ENCODE measurements at regions not wholly inside any gene's neighbourhood (a gene's known extent, or its start where the extent isn't known, plus 50 kb on each side); places are given as distances from the start of the nearest gene placed in this dataset.

DNA sequence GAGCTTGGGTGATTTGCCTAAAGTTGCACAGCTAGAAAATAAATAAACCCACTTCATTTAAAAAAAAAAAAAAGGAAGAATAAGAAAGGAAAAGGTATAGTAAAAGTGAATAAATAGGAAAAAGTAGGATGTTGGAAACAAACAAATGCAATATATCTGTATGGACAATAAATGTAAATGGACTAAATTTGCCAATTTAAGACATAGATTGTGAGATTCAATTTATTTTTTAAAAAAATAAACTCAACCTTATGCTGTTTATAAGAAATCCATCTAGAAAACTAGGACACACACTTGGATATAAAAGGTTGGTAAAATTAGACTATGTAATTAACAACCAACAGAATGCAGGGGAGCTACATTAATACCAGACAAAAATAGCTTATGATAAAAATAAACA lies 300.0 kb downstream of the AJAP1 start (continued):
- TF ChIP-seq, protein P1, sequence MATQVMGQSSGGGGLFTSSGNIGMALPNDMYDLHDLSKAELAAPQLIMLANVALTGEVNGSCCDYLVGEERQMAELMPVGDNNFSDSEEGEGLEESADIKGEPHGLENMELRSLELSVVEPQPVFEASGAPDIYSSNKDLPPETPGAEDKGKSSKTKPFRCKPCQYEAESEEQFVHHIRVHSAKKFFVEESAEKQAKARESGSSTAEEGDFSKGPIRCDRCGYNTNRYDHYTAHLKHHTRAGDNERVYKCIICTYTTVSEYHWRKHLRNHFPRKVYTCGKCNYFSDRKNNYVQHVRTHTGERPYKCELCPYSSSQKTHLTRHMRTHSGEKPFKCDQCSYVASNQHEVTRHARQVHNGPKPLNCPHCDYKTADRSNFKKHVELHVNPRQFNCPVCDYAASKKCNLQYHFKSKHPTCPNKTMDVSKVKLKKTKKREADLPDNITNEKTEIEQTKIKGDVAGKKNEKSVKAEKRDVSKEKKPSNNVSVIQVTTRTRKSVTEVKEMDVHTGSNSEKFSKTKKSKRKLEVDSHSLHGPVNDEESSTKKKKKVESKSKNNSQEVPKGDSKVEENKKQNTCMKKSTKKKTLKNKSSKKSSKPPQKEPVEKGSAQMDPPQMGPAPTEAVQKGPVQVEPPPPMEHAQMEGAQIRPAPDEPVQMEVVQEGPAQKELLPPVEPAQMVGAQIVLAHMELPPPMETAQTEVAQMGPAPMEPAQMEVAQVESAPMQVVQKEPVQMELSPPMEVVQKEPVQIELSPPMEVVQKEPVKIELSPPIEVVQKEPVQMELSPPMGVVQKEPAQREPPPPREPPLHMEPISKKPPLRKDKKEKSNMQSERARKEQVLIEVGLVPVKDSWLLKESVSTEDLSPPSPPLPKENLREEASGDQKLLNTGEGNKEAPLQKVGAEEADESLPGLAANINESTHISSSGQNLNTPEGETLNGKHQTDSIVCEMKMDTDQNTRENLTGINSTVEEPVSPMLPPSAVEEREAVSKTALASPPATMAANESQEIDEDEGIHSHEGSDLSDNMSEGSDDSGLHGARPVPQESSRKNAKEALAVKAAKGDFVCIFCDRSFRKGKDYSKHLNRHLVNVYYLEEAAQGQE (IDR thresholded peaks at IDR 0.05; ENCODE audit: unreplicated experiment) = no peak
- TF ChIP-seq, protein P2, sequence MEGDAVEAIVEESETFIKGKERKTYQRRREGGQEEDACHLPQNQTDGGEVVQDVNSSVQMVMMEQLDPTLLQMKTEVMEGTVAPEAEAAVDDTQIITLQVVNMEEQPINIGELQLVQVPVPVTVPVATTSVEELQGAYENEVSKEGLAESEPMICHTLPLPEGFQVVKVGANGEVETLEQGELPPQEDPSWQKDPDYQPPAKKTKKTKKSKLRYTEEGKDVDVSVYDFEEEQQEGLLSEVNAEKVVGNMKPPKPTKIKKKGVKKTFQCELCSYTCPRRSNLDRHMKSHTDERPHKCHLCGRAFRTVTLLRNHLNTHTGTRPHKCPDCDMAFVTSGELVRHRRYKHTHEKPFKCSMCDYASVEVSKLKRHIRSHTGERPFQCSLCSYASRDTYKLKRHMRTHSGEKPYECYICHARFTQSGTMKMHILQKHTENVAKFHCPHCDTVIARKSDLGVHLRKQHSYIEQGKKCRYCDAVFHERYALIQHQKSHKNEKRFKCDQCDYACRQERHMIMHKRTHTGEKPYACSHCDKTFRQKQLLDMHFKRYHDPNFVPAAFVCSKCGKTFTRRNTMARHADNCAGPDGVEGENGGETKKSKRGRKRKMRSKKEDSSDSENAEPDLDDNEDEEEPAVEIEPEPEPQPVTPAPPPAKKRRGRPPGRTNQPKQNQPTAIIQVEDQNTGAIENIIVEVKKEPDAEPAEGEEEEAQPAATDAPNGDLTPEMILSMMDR (conservative IDR thresholded peaks at IDR 0.05; ENCODE audit: low read depth in 2 of 2) = no peak
- TF ChIP-seq POLR2AphosphoS5 (IDR thresholded peaks at IDR 0.05; ENCODE audit: low read depth) (no peak), STAT1 (IDR thresholded peaks at IDR 0.05; ENCODE audit: unreplicated experiment) (no peak), NANOG (IDR thresholded peaks at IDR 0.05; ENCODE audit: borderline replicate concordance) (no peak), EZH2 (IDR thresholded peaks at IDR 0.05; ENCODE audit: low read depth, unreplicated experiment) (no peak)
- TF ChIP-seq, protein P3, sequence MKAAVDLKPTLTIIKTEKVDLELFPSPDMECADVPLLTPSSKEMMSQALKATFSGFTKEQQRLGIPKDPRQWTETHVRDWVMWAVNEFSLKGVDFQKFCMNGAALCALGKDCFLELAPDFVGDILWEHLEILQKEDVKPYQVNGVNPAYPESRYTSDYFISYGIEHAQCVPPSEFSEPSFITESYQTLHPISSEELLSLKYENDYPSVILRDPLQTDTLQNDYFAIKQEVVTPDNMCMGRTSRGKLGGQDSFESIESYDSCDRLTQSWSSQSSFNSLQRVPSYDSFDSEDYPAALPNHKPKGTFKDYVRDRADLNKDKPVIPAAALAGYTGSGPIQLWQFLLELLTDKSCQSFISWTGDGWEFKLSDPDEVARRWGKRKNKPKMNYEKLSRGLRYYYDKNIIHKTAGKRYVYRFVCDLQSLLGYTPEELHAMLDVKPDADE (IDR thresholded peaks at IDR 0.05) = no peak

DNA sequence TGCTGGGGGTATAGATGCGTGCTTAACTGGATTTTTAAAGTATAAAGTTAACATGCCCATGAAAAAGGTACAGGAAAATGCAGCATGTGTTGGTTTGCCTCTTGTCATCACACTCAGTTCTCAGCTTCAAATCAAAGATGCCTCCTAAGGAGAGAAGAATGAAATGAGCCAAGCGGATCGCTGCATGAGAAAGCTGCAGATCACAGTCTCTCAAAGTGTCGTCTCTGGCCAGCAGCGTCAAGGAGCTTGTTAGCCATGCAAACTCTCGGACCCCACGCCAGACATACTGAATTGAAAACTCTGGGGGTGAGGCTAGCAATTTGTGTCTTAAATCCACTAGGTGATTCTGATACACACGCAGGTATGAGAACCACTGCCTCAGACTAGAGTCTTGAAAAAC lies 297.2 kb downstream of the AJAP1 start:
- Histone ChIP-seq H2AFZ (no peak overlapping the region), H3K4me2 (no peak overlapping the region), H3K9me2 (ENCODE audit: insufficient read depth) (no peaks in the 10 kb centered on the region), H3K4me1 (ENCODE audit: insufficient read depth) (no peaks in the 10 kb centered on the region), H3K27ac (ENCODE audit: low read depth) (no peak overlapping the region), H4K20me1 (replicated peaks; ENCODE audit: insufficient read depth) (no peaks in the 10 kb centered on the region), H3K27me3 (ENCODE audit: insufficient read depth) (no peaks in the 10 kb centered on the region), H3K79me2 (replicated peaks; ENCODE audit: insufficient read depth) (no peaks in the 10 kb centered on the region), H3F3A (replicated peaks; ENCODE audit: low read depth) (no peaks in the 10 kb centered on the region), H3K36me3 (ENCODE audit: insufficient read depth) (no peaks in the 10 kb centered on the region; the same call in 1 of the 2 replicates), H3K4me3 (no peak overlapping the region)
- H3K9me3 Mint-ChIP-seq = peaks cover 38% of the 10 kb centered on the region
- no peak overlapping the region for H3K27ac Mint-ChIP-seq
- H3K36me3 Mint-ChIP-seq (ENCODE audit: low read depth) = peaks cover 7% of the 10 kb centered on the region; the same call in 2 of the 3 replicates
- no peak overlapping the region for H3K4me3 Mint-ChIP-seq
- DNase-seq (ENCODE audit: low spot score) = no peak
- peaks cover 4% of the 10 kb centered on the region for H3K27me3 Mint-ChIP-seq (ENCODE audit: insufficient read depth, low read depth, poor library complexity)
- no peak for ATAC-seq
- no peaks in the 10 kb centered on the region for H3K4me1 Mint-ChIP-seq
- TF ChIP-seq EZH2phosphoT487 (IDR thresholded peaks at IDR 0.05; ENCODE audit: unreplicated experiment) (no peak), CREB1 (CRISPR knock-in tag; IDR thresholded peaks at IDR 0.05; ENCODE audit: low read depth) (no peak), POLR2AphosphoS5 (IDR thresholded peaks at IDR 0.05; ENCODE audit: low read depth) (no peak), STAT1 (IDR thresholded peaks at IDR 0.05; ENCODE audit: unreplicated experiment) (no peak), NANOG (IDR thresholded peaks at IDR 0.05; ENCODE audit: borderline replicate concordance) (no peak), ZNF331 (CRISPR knock-in tag; IDR thresholded peaks at IDR 0.05; ENCODE audit: low read depth) (no peak), JUNB (IDR thresholded peaks at IDR 0.05; ENCODE audit: unreplicated experiment) (no peak), EZH2 (IDR thresholded peaks at IDR 0.05; ENCODE audit: low read depth, unreplicated experiment) (no peak)
- TF ChIP-seq, protein P4, sequence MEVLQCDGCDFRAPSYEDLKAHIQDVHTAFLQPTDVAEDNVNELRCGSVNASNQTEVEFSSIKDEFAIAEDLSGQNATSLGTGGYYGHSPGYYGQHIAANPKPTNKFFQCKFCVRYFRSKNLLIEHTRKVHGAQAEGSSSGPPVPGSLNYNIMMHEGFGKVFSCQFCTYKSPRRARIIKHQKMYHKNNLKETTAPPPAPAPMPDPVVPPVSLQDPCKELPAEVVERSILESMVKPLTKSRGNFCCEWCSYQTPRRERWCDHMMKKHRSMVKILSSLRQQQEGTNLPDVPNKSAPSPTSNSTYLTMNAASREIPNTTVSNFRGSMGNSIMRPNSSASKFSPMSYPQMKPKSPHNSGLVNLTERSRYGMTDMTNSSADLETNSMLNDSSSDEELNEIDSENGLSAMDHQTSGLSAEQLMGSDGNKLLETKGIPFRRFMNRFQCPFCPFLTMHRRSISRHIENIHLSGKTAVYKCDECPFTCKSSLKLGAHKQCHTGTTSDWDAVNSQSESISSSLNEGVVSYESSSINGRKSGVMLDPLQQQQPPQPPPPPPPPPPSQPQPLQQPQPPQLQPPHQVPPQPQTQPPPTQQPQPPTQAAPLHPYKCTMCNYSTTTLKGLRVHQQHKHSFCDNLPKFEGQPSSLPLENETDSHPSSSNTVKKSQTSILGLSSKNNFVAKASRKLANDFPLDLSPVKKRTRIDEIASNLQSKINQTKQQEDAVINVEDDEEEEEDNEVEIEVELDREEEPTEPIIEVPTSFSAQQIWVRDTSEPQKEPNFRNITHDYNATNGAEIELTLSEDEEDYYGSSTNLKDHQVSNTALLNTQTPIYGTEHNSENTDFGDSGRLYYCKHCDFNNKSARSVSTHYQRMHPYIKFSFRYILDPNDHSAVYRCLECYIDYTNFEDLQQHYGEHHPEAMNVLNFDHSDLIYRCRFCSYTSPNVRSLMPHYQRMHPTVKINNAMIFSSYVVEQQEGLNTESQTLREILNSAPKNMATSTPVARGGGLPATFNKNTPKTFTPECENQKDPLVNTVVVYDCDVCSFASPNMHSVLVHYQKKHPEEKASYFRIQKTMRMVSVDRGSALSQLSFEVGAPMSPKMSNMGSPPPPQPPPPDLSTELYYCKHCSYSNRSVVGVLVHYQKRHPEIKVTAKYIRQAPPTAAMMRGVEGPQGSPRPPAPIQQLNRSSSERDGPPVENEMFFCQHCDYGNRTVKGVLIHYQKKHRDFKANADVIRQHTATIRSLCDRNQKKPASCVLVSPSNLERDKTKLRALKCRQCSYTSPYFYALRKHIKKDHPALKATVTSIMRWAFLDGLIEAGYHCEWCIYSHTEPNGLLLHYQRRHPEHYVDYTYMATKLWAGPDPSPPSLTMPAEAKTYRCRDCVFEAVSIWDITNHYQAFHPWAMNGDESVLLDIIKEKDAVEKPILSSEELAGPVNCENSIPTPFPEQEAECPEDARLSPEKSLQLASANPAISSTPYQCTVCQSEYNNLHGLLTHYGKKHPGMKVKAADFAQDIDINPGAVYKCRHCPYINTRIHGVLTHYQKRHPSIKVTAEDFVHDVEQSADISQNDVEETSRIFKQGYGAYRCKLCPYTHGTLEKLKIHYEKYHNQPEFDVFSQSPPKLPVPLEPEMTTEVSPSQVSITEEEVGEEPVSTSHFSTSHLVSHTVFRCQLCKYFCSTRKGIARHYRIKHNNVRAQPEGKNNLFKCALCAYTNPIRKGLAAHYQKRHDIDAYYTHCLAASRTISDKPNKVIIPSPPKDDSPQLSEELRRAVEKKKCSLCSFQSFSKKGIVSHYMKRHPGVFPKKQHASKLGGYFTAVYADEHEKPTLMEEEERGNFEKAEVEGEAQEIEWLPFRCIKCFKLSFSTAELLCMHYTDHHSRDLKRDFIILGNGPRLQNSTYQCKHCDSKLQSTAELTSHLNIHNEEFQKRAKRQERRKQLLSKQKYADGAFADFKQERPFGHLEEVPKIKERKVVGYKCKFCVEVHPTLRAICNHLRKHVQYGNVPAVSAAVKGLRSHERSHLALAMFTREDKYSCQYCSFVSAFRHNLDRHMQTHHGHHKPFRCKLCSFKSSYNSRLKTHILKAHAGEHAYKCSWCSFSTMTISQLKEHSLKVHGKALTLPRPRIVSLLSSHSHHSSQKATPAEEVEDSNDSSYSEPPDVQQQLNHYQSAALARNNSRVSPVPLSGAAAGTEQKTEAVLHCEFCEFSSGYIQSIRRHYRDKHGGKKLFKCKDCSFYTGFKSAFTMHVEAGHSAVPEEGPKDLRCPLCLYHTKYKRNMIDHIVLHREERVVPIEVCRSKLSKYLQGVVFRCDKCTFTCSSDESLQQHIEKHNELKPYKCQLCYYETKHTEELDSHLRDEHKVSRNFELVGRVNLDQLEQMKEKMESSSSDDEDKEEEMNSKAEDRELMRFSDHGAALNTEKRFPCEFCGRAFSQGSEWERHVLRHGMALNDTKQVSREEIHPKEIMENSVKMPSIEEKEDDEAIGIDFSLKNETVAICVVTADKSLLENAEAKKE (CRISPR knock-in tag; IDR thresholded peaks at IDR 0.05) = no peak
